Brain microvascular endothelial cell (primary cell): ENCODE measurements at regions not wholly inside any gene's neighbourhood (a gene's known extent, or its start where the extent isn't known, plus 50 kb on each side); places are given as distances from the start of the nearest gene placed in this dataset.

ENCODE experiments used
- DNase-seq: peaks from one replicate; pipeline ENCODE4 v3.0.0-alpha.2; 2020
- H3K27ac ChIP-seq: fragments of 250-450 bp; sonication (Bioruptor Pico); 2 replicates; pipeline ENCODE4 v1.5.1; 2020; ENCODE audit warnings: mild to moderate bottlenecking, moderate library complexity
- H3K27me3 ChIP-seq: fragments of 250-450 bp; sonication (Bioruptor Pico); replicated peaks from 2 replicates; pipeline ENCODE4 v1.5.1; 2020; ENCODE audit warnings: mild to moderate bottlenecking
- H3K36me3 ChIP-seq: fragments of 250-450 bp; sonication (Bioruptor Pico); replicated peaks from 2 replicates; pipeline ENCODE4 v1.5.1; 2020; ENCODE audit warnings: mild to moderate bottlenecking
- H3K4me3 ChIP-seq: 2 replicates; pipeline ENCODE4 v1.5.1; 2011; ENCODE audit warnings: low read depth, mild to moderate bottlenecking, control low read depth, low read length, moderate library complexity
- in situ Hi-C: cut with HindIII; loops from 2 replicates; pipeline ENCODE4 v1.10.0; 2017; ENCODE audit warnings: low sequenced_read_pairs, low pct_ligation_motif_present
- TF ChIP-seq, protein P1 (sequence below): IDR thresholded peaks from 2 replicates; pipeline ENCODE4 v1.5.1; 2011; ENCODE audit warnings: low read depth, mild to moderate bottlenecking, moderate library complexity, low read length, control low read depth, inconsistent platforms; ENCODE audit errors: missing control alignments

DNA sequence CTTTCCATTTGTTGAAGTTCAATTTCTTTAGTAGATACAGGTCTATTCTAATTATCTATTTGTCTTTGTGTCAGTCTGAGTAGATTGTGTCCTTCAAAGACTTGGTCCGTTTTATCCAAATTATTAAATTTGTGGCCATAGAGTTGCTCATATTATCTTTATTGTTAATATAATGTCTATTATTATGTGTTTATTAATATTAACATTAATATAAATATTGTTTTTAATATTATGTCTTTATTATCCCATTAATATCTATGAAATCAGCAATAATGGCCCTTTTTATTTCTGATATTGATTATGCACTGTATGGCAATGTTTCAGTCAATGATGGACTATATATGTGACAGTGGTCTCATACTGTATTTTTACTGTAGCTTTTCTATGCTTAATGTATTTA is 2067.3 kb upstream of the AGA start:
- H3K36me3 ChIP-seq = no peaks in the 10 kb centered on the region
- no peak overlapping the region for H3K27ac ChIP-seq
- no peaks in the 10 kb centered on the region for H3K27me3 ChIP-seq
- TF ChIP-seq, protein P1, sequence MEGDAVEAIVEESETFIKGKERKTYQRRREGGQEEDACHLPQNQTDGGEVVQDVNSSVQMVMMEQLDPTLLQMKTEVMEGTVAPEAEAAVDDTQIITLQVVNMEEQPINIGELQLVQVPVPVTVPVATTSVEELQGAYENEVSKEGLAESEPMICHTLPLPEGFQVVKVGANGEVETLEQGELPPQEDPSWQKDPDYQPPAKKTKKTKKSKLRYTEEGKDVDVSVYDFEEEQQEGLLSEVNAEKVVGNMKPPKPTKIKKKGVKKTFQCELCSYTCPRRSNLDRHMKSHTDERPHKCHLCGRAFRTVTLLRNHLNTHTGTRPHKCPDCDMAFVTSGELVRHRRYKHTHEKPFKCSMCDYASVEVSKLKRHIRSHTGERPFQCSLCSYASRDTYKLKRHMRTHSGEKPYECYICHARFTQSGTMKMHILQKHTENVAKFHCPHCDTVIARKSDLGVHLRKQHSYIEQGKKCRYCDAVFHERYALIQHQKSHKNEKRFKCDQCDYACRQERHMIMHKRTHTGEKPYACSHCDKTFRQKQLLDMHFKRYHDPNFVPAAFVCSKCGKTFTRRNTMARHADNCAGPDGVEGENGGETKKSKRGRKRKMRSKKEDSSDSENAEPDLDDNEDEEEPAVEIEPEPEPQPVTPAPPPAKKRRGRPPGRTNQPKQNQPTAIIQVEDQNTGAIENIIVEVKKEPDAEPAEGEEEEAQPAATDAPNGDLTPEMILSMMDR = no peak
- no peak overlapping the region for H3K4me3 ChIP-seq
- no peak for DNase-seq
- in situ Hi-C loops = no loop called here

DNA sequence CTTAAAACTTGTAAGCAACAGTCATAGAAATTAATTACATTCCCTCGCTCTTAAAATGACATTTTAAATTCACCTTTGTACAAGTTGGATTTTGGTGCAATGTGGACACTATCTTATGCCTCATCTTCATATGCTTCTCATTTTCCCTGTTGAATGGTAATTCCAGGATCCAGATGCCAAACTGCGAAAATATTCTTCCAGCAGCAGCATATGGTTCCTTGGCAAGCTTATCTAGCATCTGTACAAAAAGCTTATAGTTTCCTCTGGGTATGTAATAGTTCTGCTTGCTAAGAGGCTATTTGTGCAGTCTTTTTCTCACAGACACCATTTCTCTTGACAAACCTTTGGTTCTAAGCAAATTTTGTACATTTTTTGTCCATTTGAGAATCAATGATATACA is 2079.7 kb upstream of the AGA start:
- in situ Hi-C loops = no loop called here
- no peak for DNase-seq

DNA sequence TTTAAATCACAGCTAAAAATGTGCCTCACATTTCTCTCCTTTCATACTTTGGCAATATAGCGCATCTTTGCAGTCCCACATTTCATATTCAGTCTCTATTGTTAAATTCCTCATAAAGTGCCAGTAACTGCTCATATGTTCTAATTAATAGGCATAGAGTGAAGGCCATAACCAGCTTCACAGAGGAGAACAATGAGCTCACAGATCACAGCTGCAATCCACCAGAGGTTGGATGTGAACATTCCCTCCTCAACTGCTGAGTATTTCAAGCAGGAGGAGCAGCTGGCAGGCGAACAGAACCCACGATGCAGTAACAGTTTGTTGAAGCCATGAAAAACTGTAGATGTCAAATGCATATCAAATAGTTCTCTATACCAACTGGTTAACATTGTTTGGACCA is 2088.7 kb upstream of the AGA start:
- Histone ChIP-seq H3K27me3 (no peaks in the 10 kb centered on the region), H3K36me3 (no peaks in the 10 kb centered on the region), H3K4me3 (no peak overlapping the region), H3K27ac (no peak overlapping the region)
- in situ Hi-C loops = no loop called here
- TF ChIP-seq, protein P1 = no peak
- DNase-seq = no peak

More for the DNA sequence above, 2079.7 kb upstream of the AGA start:
- no peak overlapping the region for H3K4me3 ChIP-seq
- H3K36me3 ChIP-seq = no peaks in the 10 kb centered on the region
- TF ChIP-seq, protein P1 = no peak
- H3K27ac ChIP-seq = no peak overlapping the region
- no peaks in the 10 kb centered on the region for H3K27me3 ChIP-seq

DNA sequence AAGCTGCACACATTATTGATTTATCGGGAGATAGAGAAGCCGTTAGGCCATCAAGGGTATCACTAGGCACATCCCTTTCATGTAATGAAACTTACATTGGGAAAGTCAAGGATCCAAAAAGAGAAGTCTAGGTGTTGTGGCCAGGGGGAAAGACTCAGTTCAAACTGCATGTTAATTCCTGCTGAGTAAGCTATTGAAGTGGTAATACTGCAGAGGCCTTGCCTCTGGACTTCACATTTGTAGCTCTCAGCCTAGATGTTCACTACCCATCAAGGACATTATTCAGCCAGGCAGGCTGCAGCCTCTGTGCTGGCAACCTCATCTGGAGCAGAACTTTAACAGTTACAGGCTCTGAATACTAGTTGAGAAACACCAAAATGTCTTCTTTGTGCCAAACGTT is 2094.5 kb upstream of the AGA start:
- no peak for DNase-seq
- Histone ChIP-seq H3K27me3 (no peaks in the 10 kb centered on the region), H3K27ac (no peak overlapping the region), H3K36me3 (no peaks in the 10 kb centered on the region), H3K4me3 (no peak overlapping the region)
- in situ Hi-C loops = no loop called here
- TF ChIP-seq, protein P1 = no peak

DNA sequence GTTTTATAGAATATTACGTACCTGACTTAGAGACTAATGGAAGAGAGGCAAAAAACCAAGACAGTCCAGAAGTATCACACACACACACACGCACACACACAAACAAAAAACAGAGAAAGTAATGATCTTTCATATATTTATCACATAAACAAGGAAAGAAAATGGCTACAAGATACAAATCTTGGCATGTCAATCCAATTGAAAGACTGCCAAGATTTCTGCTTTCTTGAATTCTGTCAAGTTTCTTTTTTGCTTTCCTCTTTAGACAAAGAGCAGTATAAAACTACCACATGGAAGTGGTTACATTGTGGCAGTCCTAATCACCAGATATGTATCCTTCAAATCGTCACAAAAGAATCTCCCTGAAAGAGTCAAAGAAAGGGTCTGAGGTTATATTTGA is 2097.4 kb upstream of the AGA start:
- no peaks in the 10 kb centered on the region for H3K36me3 ChIP-seq
- TF ChIP-seq, protein P1 = no peak

DNA sequence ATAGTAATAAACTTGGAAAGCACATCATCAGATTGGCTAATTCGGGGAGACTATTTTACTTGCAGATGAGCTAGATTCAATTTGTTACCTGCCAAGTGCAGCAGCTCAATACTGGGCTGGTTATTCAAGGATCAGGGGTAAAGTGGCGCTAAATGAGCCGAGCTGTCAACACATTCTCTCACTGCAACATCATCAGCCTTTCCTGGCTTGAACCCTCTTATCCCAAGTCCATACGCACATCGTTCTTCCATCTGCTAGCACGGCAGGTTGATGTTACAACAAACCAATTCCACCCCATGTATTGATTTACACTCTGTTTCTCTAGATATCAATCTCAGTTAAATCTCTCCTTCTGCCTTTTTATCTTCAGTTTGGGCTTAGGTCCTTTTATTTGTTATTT is 2101.5 kb upstream of the AGA start:
- in situ Hi-C loops = no loop called here
- Histone ChIP-seq H3K4me3 (no peak overlapping the region), H3K27ac (no peak overlapping the region), H3K27me3 (no peaks in the 10 kb centered on the region), H3K36me3 (no peaks in the 10 kb centered on the region)
- DNase-seq = no peak
- TF ChIP-seq, protein P1 = no peak

More for the DNA sequence above, 2097.4 kb upstream of the AGA start:
- no peak overlapping the region for H3K27ac ChIP-seq
- no peak for DNase-seq
- no peak overlapping the region for H3K4me3 ChIP-seq
- in situ Hi-C loops = no loop called here
- H3K27me3 ChIP-seq = no peaks in the 10 kb centered on the region
